BJ (cell line): ENCODE measurements at regions not wholly inside any gene's neighbourhood (a gene's known extent, or its start where the extent isn't known, plus 50 kb on each side); places are given as distances from the start of the nearest gene placed in this dataset.
A peak's percentile ranks its signal among the peaks of the same experiment; 100 is the strongest.

ENCODE experiments used
- CTCF ChIA-PET: fragments of 350-600 bp; formaldehyde crosslinking; extraction: SDS; loops from one replicate; lab custom pipeline; 2021; ENCODE audit warnings: antibody characterized with exemption, inconsistent platforms; lab: Yijun Ruan, JAX
- POLR2A ChIA-PET: fragments of 300-600 bp; sonication (Branson Sonifier 250); formaldehyde crosslinking; extraction: SDS; loops from one replicate; lab custom pipeline; 2021; ENCODE audit warnings: antibody characterized with exemption; lab: Charles Lee
- DNase-seq: peaks from one replicate; pipeline ENCODE4 v3.0.0-alpha.2; 2011; ENCODE audit warnings: low read depth
- H3K27me3 ChIP-seq: 2 replicates; pipeline ENCODE4 v1.6.0; 2011; ENCODE audit warnings: low read length; ENCODE audit not compliant: control insufficient read depth, insufficient read depth
- H3K36me3 ChIP-seq: 2 replicates; pipeline ENCODE4 v1.5.1; 2011; ENCODE audit warnings: low read length; ENCODE audit not compliant: control insufficient read depth, insufficient read depth
- H3K4me3 ChIP-seq: 2 replicates; pipeline ENCODE4 v1.5.1; 2011; ENCODE audit warnings: low read depth, mild to moderate bottlenecking, control low read depth, low read length
- TF ChIP-seq, protein P1 (sequence below): IDR thresholded peaks from 2 replicates; pipeline ENCODE4 v1.5.1; 2011; ENCODE audit warnings: low read depth, mild to moderate bottlenecking, control low read depth, inconsistent platforms, low read length, moderate library complexity; ENCODE audit not compliant: insufficient read depth

DNA sequence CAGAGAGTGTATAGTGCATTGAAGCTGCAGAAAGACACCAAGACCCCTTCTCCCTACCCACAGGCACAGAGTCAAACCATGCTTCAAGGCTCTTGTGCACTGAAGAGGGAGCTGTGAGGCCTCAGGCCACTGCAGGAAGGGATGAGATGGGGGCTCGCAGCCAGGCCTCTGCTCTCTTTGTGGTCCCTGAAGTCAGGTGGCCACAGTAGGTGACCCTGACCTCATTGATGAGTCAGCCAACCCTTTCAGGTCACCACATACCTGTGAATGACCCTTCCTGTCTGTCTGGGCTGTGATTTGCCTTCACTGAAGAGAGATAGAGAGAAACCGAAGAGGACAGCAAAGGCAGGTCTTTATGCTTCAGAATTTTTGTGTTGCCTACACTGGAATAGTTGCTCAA lies 372.1 kb downstream of the ACTL7B start:
- Histone ChIP-seq H3K4me3 (no peak overlapping the region), H3K27me3 (peaks cover 5% of the 10 kb centered on the region), H3K36me3 (no peaks in the 10 kb centered on the region)
- ChIA-PET POLR2A (no interaction called here), CTCF (interaction anchor here (1.1 to 1.5 kb wide), 2 partner anchors 10 to 12 kb away, joined by 3 to 5 read pairs; no protein-coding TSS in a partner anchor)
- DNase-seq: no peak
- TF ChIP-seq, protein P1, sequence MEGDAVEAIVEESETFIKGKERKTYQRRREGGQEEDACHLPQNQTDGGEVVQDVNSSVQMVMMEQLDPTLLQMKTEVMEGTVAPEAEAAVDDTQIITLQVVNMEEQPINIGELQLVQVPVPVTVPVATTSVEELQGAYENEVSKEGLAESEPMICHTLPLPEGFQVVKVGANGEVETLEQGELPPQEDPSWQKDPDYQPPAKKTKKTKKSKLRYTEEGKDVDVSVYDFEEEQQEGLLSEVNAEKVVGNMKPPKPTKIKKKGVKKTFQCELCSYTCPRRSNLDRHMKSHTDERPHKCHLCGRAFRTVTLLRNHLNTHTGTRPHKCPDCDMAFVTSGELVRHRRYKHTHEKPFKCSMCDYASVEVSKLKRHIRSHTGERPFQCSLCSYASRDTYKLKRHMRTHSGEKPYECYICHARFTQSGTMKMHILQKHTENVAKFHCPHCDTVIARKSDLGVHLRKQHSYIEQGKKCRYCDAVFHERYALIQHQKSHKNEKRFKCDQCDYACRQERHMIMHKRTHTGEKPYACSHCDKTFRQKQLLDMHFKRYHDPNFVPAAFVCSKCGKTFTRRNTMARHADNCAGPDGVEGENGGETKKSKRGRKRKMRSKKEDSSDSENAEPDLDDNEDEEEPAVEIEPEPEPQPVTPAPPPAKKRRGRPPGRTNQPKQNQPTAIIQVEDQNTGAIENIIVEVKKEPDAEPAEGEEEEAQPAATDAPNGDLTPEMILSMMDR: no peak

DNA sequence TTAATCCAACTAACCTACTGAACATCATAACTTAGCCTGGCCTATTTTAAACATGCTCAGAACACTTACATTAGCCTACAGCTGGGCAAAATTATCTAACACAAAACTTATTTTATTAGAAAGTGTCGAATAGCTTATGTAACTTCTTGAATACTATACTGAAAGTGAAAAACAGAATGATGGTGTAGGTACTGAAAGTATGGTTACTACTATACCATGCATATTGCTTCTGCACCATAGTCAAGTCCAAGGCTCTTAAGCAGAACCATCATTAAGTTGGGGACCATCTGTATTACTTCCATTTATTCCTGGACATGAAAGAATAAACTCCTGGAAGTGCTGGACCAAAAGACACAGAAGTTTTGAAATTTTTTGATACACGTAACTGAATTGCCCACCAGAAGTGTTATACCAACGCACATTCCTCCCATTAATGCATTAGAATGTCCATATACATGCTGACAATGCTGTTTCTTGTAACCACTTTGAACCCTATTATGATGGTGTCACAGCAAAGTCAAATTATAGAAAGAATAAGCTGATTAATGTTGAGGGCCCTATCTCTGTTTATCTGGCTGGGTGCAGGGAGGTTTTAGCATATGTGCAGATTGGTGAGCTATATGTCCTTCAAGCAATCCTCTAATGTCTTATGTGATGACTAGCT lies 375.7 kb downstream of the ACTL7B start:
- no peaks in the 10 kb centered on the region for H3K36me3 ChIP-seq
- CTCF ChIA-PET: no interaction called here
- TF ChIP-seq, protein P1: no peak
- no peak overlapping the region for H3K4me3 ChIP-seq
- H3K27me3 ChIP-seq: no peaks in the 10 kb centered on the region; the same call in 1 of the 2 replicates
- POLR2A ChIA-PET: no interaction called here
- DNase-seq: no peak

DNA sequence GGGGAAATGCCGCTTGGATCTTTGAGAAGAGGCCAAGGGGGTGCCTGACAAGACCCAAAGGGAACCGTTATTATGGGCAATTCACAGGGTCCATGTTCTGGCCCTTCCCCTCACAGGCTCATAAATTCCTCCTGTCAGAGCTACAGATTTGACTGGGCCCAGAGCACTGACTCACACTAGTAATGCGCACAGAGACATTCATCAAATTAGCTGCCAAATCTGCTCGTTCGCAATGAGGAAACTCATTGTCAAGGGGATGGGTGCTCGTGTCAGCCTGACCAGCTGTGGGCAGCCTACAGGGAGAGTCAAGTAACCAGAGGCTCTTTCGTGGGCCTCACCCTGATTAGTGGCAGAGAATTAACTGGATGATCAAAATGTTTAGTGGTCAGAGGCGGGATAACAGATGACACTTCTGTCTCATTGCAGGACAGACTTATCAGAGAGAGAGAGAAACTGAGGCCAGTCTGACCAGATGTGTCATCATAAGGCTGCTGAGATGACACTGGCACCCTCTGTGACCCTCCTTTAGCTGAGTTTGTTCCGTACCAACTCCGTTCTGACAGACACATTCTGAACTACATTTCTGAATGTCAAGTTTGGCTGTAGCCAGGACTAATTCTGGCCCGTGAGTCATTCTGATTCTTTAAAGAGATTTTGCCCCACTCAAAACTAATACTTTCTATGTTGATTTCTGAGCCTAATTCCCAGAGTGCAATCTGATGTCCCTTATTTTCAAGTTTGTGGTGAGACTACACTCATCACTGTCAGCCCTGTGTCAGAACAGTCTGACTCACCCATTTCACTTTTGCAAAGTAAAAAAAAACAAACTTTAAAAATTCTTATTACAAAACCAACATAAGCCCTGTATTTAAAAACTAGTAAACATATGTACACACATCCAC lies 377.1 kb downstream of the ACTL7B start:
- peak; percentile 50 for DNase-seq
- TF ChIP-seq, protein P1: no peak
- CTCF ChIA-PET: interaction anchor here (0.7 to 1.3 kb wide), 2 partner anchors 9 to 11 kb away, joined by 4 to 6 read pairs; no protein-coding TSS in a partner anchor
- no peaks in the 10 kb centered on the region; the same call in 1 of the 2 replicates for H3K27me3 ChIP-seq
- no peaks in the 10 kb centered on the region for H3K36me3 ChIP-seq
- POLR2A ChIA-PET: no interaction called here
- no peak overlapping the region for H3K4me3 ChIP-seq

DNA sequence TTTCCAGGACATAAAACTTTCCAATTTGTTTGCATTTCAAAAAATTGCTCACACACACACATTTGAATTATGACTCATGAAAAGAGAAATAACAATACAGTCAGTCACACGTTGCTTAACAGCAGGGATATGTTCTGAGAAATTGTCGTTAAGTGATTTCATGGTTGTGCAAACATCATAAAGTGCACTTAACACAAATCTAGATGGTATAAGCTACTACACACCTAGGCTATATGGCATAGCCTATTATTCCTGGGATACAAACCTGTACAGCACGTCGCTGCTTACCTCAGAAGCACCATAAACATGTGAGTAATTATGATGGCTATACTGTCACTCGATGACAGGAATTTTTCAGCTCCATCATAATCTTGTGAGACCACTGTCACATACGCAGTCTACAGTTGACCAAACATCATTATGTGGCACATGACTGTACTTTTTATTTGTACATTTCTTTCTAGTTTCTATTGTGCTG lies 378.2 kb downstream of the ACTL7B start:
- TF ChIP-seq, protein P1: no peak
- ChIA-PET POLR2A (interaction anchor here (0.6 kb wide), 1 partner anchor 731 kb away, joined by 3 read pairs; no protein-coding TSS in a partner anchor), CTCF (interaction anchor here (1.5 kb wide), 1 partner anchor 10 kb away, joined by 6 read pairs; no protein-coding TSS in a partner anchor)
- H3K27me3 ChIP-seq: no peaks in the 10 kb centered on the region
- no peaks in the 10 kb centered on the region for H3K36me3 ChIP-seq
- DNase-seq: no peak
- no peak overlapping the region for H3K4me3 ChIP-seq

DNA sequence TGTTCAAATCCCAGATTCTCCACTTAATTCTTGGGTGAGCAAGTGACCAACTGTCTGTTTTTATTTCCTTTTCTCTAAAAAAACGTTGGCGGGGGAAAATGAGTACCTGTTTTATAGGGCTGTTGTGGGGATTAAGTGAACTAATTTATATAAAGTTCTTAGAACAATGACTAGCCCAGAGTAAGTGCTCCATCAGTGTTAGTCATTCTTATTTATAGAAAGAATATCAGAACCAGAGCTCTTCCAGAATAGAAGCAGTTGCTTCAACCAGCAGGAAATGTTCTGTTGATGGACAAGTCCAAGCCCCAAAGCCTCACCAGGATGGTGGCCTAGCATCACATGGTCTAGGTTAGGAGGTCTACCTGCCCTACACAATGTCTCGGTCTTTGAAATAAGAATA lies 379.2 kb downstream of the ACTL7B start:
- Histone ChIP-seq H3K4me3 (no peak overlapping the region), H3K36me3 (no peaks in the 10 kb centered on the region), H3K27me3 (no peaks in the 10 kb centered on the region)
- ChIA-PET CTCF (interaction anchor here (1.3 to 1.5 kb wide), 2 partner anchors 9 to 285 kb away, joined by 3 to 6 read pairs; no protein-coding TSS in a partner anchor), POLR2A (no interaction called here)
- TF ChIP-seq, protein P1: no peak
- no peak for DNase-seq
